NT2/D1 (cell line): ENCODE measurements at regions not wholly inside any gene's neighbourhood (a gene's known extent, or its start where the extent isn't known, plus 50 kb on each side); places are given as distances from the start of the nearest gene placed in this dataset.

Experiments
- SUZ12 ChIP-seq: IDR thresholded peaks from 2 replicates; pipeline ENCODE4 v1.6.1; 2011; ENCODE audit not compliant: insufficient read length, insufficient read depth; ENCODE audit errors: extremely low read depth
- ZNF274 ChIP-seq: IDR thresholded peaks from 2 replicates; pipeline ENCODE4 v1.6.1; 2011; ENCODE audit warnings: mild to moderate bottlenecking, low read depth, low read length

GRCh38 chr3:24972491-24972890 lies 455.6 kb upstream of the RARB start:
- TF ChIP-seq ZNF274 (no peak), SUZ12 (no peak)
